ENCODE measurements at regions not wholly inside any gene's neighbourhood (a gene's known extent, or its start where the extent isn't known, plus 50 kb on each side); places are given as distances from the start of the nearest gene placed in this dataset.

DNA sequence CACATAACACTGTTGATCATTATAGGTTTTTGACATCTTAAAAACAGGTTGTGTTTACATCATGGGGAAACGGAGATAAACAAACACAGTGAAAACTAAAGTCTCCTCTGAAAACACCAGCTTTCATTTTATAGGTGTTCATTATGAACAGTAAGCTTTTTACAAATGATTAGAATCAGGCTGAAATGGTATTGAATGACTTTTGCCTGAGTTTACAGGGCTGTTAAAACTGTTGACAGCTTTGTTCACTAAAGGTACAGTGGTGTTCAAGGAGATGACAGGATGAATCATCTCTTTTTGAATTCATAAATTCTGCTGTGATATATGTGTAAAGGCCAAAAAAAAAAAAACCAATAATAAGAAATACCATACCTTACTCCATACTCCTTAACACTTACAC, 184.6 kb upstream of the CNTN5 start:
- TF ChIP-seq, protein P1, sequence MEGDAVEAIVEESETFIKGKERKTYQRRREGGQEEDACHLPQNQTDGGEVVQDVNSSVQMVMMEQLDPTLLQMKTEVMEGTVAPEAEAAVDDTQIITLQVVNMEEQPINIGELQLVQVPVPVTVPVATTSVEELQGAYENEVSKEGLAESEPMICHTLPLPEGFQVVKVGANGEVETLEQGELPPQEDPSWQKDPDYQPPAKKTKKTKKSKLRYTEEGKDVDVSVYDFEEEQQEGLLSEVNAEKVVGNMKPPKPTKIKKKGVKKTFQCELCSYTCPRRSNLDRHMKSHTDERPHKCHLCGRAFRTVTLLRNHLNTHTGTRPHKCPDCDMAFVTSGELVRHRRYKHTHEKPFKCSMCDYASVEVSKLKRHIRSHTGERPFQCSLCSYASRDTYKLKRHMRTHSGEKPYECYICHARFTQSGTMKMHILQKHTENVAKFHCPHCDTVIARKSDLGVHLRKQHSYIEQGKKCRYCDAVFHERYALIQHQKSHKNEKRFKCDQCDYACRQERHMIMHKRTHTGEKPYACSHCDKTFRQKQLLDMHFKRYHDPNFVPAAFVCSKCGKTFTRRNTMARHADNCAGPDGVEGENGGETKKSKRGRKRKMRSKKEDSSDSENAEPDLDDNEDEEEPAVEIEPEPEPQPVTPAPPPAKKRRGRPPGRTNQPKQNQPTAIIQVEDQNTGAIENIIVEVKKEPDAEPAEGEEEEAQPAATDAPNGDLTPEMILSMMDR (IDR thresholded peaks at IDR 0.05; ENCODE audit: insufficient read depth, low read length), result no peak
- DNase-seq (ENCODE audit: low read depth), result no peak
- H3K4me3 ChIP-seq (ENCODE audit: low read depth, low read length), result no peak overlapping the region

DNA sequence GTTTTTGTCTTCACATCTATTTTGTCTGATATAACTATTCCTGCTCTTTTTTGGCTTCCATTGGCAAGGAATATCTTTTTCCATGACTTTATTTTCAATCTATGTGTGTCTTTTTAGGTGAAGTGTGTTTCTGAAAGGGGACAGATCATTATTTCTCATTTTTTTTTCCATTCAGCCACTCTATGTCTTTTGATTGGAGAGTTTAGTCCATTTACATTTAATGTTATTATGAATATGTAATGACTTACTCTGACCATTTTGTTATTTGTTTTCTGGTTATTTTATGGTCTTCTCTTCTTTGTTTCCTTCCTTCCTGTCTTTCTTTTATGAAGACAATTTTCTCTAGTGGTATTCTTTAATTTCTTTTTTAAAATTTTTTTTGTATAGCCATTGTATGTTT, 178.6 kb upstream of the CNTN5 start:
- no peak for DNase-seq (ENCODE audit: low read depth)
- H3K4me3 ChIP-seq (ENCODE audit: low read depth, low read length), result no peak overlapping the region
- TF ChIP-seq, protein P1 (IDR thresholded peaks at IDR 0.05; ENCODE audit: insufficient read depth, low read length), result no peak

- TF ChIP-seq, protein P1 (IDR thresholded peaks at IDR 0.05; ENCODE audit: insufficient read depth, low read length), result no peak
- DNase-seq (ENCODE audit: low read depth), result no peak
- H3K4me3 ChIP-seq (ENCODE audit: low read depth, low read length), result no peak overlapping the region
These were observed 158.6 kb upstream of the CNTN5 start for GRCh38 chr11:98862169-98862568.

GRCh38 chr11:98871690-98872089, 149.1 kb upstream of the CNTN5 start:
- TF ChIP-seq, protein P1 (IDR thresholded peaks at IDR 0.05; ENCODE audit: insufficient read depth, low read length), result no peak
- no peak for DNase-seq (ENCODE audit: low read depth)
- H3K4me3 ChIP-seq (ENCODE audit: low read depth, low read length), result no peak overlapping the region

- TF ChIP-seq, protein P1 (IDR thresholded peaks at IDR 0.05; ENCODE audit: insufficient read depth, low read length), result no peak
- H3K4me3 ChIP-seq (ENCODE audit: low read depth, low read length), result no peak overlapping the region
- DNase-seq (ENCODE audit: low read depth), result no peak
These were observed 146.7 kb upstream of the CNTN5 start for GRCh38 chr11:98874050-98874449.

DNA sequence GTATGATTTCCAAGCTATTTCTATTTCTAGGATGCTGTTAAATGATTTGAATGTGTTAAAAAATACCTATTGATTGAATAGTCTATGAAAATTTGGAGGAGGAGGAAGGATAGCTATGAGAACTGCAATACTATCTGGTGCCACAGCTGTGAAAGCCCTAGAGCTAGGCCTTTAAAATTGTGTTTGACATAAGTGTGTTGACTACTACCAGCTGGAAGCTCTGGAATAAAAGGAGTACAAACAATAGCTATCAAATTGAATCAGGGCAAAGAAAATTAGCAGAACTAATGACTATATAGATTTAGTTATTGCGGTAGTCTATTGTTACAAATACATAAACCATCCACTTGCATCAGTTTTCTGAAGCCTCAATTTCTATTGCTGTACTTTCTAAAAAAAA, 124.8 kb upstream of the CNTN5 start:
- H3K4me3 ChIP-seq (ENCODE audit: low read depth, low read length), result no peak overlapping the region
- no peak for DNase-seq (ENCODE audit: low read depth)
- TF ChIP-seq, protein P1 (IDR thresholded peaks at IDR 0.05; ENCODE audit: insufficient read depth, low read length), result no peak

DNA sequence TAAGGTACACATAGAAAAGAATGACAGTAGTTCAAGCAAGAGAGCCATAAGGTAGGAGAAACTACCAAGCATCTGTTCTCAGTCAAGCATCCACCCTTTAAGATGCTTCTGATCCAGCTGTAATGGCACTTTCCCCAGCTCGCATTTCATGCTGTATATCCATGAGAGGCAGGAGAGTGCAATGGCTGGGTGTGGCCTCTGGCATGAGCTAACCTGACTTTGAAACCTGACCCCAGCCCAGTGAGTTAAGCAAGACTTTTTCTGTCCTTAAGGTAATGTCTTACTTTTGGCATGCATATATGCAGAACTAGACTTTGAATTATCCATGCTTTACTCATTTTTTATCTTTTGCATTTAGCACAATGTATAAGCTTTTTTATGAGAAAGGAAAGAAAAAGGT, 79.8 kb upstream of the CNTN5 start:
- DNase-seq (ENCODE audit: low read depth), result no peak
- TF ChIP-seq, protein P1 (IDR thresholded peaks at IDR 0.05; ENCODE audit: insufficient read depth, low read length), result no peak

More for the DNA sequence above, 79.8 kb upstream of the CNTN5 start:
- no peak overlapping the region for H3K4me3 ChIP-seq (ENCODE audit: low read depth, low read length)

Measured in fibroblast of the aortic adventitia (primary cell).